Glutamatergic neuron (in vitro differentiated cells): ENCODE measurements at regions not wholly inside any gene's neighbourhood (a gene's known extent, or its start where the extent isn't known, plus 50 kb on each side); places are given as distances from the start of the nearest gene placed in this dataset.

Source experiments
- DNase-seq: peaks from one replicate; pipeline ENCODE4 v3.0.0; 2022
- H3K27ac Mint-ChIP-seq: one replicate; pipeline ENCODE4 v1.8.0; 2020; ENCODE audit warnings: mild to moderate bottlenecking, mixed read lengths, inconsistent platforms; ENCODE audit not compliant: unreplicated experiment
- H3K27me3 Mint-ChIP-seq: one replicate; pipeline ENCODE4 v1.8.0; 2020; ENCODE audit warnings: mild to moderate bottlenecking, moderate library complexity, mixed read lengths, inconsistent platforms; ENCODE audit not compliant: unreplicated experiment
- H3K36me3 Mint-ChIP-seq: one replicate; pipeline ENCODE4 v1.8.0; 2020; ENCODE audit warnings: mild to moderate bottlenecking, mixed read lengths, inconsistent platforms; ENCODE audit not compliant: unreplicated experiment
- H3K4me1 Mint-ChIP-seq: one replicate; pipeline ENCODE4 v1.8.0; 2020; ENCODE audit warnings: mild to moderate bottlenecking, low read depth, mixed read lengths, inconsistent platforms; ENCODE audit not compliant: unreplicated experiment
- H3K4me3 Mint-ChIP-seq: one replicate; pipeline ENCODE4 v1.8.0; 2020; ENCODE audit warnings: mild to moderate bottlenecking, mixed read lengths, inconsistent platforms; ENCODE audit not compliant: unreplicated experiment
- H3K9me3 Mint-ChIP-seq: one replicate; pipeline ENCODE4 v1.8.0; 2020; ENCODE audit warnings: mild to moderate bottlenecking, moderate library complexity, mixed read lengths, inconsistent platforms; ENCODE audit not compliant: unreplicated experiment
- CTCF ChIP-seq: fragments of 200-600 bp; sonication (generic); IDR thresholded peaks from one replicate; pipeline ENCODE4 v1.5.0; 2021; ENCODE audit not compliant: partially characterized antibody, unreplicated experiment

GRCh38 chr2:103451283-103451682, 689.5 kb downstream of the TMEM182 start:
- Mint-ChIP-seq H3K9me3 (no peaks in the 10 kb centered on the region), H3K27me3 (no peaks in the 10 kb centered on the region), H3K4me3 (no peak overlapping the region), H3K27ac (no peak overlapping the region), H3K36me3 (no peaks in the 10 kb centered on the region), H3K4me1 (peaks cover 8% of the 10 kb centered on the region)
- DNase-seq = no peak
- no peak for TF ChIP-seq CTCF

- Mint-ChIP-seq H3K36me3 (no peaks in the 10 kb centered on the region), H3K4me3 (no peak overlapping the region), H3K4me1 (peaks cover 2% of the 10 kb centered on the region), H3K9me3 (no peaks in the 10 kb centered on the region), H3K27me3 (no peaks in the 10 kb centered on the region), H3K27ac (no peak overlapping the region)
- TF ChIP-seq CTCF = no peak
- no peak for DNase-seq
Measured at GRCh38 chr2:103459283-103459682, 697.5 kb downstream of the TMEM182 start.

GRCh38 chr2:103462101-103462500, 700.3 kb downstream of the TMEM182 start:
- no peak for TF ChIP-seq CTCF
- Mint-ChIP-seq H3K4me3 (no peak overlapping the region), H3K27ac (no peak overlapping the region), H3K27me3 (no peaks in the 10 kb centered on the region), H3K36me3 (no peaks in the 10 kb centered on the region), H3K4me1 (no peaks in the 10 kb centered on the region), H3K9me3 (no peaks in the 10 kb centered on the region)
- no peak for DNase-seq

GRCh38 chr2:103462712-103463111, 700.9 kb downstream of the TMEM182 start:
- H3K36me3 Mint-ChIP-seq = no peaks in the 10 kb centered on the region
- H3K9me3 Mint-ChIP-seq = no peaks in the 10 kb centered on the region
- no peaks in the 10 kb centered on the region for H3K27me3 Mint-ChIP-seq
- H3K27ac Mint-ChIP-seq = no peak overlapping the region
- no peak for DNase-seq
- TF ChIP-seq CTCF = no peak
- H3K4me3 Mint-ChIP-seq = no peak overlapping the region
- no peaks in the 10 kb centered on the region for H3K4me1 Mint-ChIP-seq

GRCh38 chr2:103464831-103465230, 703.0 kb downstream of the TMEM182 start:
- Mint-ChIP-seq H3K4me1 (no peaks in the 10 kb centered on the region), H3K27me3 (no peaks in the 10 kb centered on the region), H3K9me3 (no peaks in the 10 kb centered on the region), H3K36me3 (no peaks in the 10 kb centered on the region), H3K4me3 (no peak overlapping the region), H3K27ac (no peak overlapping the region)
- TF ChIP-seq CTCF = no peak
- no peak for DNase-seq
